ENCODE measurements at regions not wholly inside any gene's neighbourhood (a gene's known extent, or its start where the extent isn't known, plus 50 kb on each side); places are given as distances from the start of the nearest gene placed in this dataset.

DNA sequence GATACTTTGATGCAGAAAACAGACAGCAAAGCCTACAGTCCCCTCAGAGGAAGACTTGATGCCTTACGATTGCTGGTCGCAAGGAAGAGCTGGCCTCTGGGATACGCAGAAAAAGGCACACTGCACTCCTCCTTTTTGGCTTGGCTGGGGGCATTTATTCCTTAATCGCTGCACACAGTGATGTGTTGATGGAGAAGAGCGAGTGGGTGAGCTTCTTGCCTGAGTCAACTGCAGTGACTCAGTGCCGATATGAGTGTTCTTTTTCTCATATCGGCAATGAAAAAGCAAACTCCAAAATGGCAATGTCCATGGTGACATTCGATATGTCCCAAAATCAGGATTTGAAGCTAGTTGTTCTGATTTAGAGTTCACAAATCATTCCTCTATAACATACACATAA is 794.8 kb downstream of the HACE1 start:
- Histone ChIP-seq H3K4me3 (replicated peaks in 1 of 3; ENCODE audit: insufficient read depth in 1 of 3, low read depth in 2 of 3, low read length in 3 of 3) (no peak overlapping the region), H3K4me1 (ENCODE audit: insufficient read depth, low read length) (no peaks in the 10 kb centered on the region), H3K4me2 (ENCODE audit: low read depth, low read length) (no peak overlapping the region), H3K27me3 (ENCODE audit: control insufficient read depth in 1 of 2, insufficient read depth in 2 of 2, low read length in 2 of 2) (no peaks in the 10 kb centered on the region), H3K9me3 (ENCODE audit: low read length) (no peaks in the 10 kb centered on the region), H3K27ac (ENCODE audit: extremely low read length, insufficient read depth, low read length) (no peak overlapping the region), H2AFZ (ENCODE audit: low read length) (no peak overlapping the region), H3K79me2 (ENCODE audit: insufficient read depth, low read length) (no peaks in the 10 kb centered on the region), H4K20me1 (ENCODE audit: insufficient read depth, low read length) (no peaks in the 10 kb centered on the region), H3K9ac (ENCODE audit: insufficient read depth, low read depth, low read length) (no peak overlapping the region), H3K36me3 (replicated peaks in 1 of 2; ENCODE audit: control insufficient read depth in 1 of 2, insufficient read depth in 2 of 2, low read length in 2 of 2) (no peaks in the 10 kb centered on the region)
- in situ Hi-C loops (cut with HindIII; ENCODE audit: extremely low pct_ligation_motif_present, low pct_unique_long_range_greater_than_20kb) (no loop called here), intact Hi-C loops (cut with micrococcal nuclease; ENCODE audit: unreplicated experiment) (no loop called here)
- ATAC-seq = no peak
- ChIA-PET POLR2A (no interaction called here), CTCF (ENCODE audit: low intra/inter-chr PET ratio, low total read pairs) (no interaction called here)
- no peak for DNase-seq (ENCODE audit: low spot score)
- FAIRE-seq = no peak
- no TSS peak for BruUV-seq (replicated peaks)
- TF ChIP-seq FOXA1 (IDR thresholded peaks at IDR 0.05) (no peak), FOXA1 (CRISPR knock-in tag; IDR thresholded peaks at IDR 0.05) (no peak), ZNF672 (CRISPR knock-in tag; IDR thresholded peaks at IDR 0.05) (no peak), MBNL3 (CRISPR knock-in tag; conservative IDR thresholded peaks at IDR 0.05) (no peak), EHMT2 (IDR thresholded peaks at IDR 0.05; ENCODE audit: borderline replicate concordance, low read depth, low read length) (no peak), ZNF138 (CRISPR knock-in tag; IDR thresholded peaks at IDR 0.05; ENCODE audit: low read depth) (no peak), ZSCAN29 (CRISPR knock-in tag; conservative IDR thresholded peaks at IDR 0.05) (no peak), ZNF326 (CRISPR knock-in tag; IDR thresholded peaks at IDR 0.05; ENCODE audit: borderline replicate concordance) (no peak), TCF12 (IDR thresholded peaks at IDR 0.05) (no peak), TCF12 (CRISPR knock-in tag; IDR thresholded peaks at IDR 0.05) (no peak), POLR2AphosphoS2 (IDR thresholded peaks at IDR 0.05; ENCODE audit: low read depth, low read length) (no peak), ZNF451 (CRISPR knock-in tag; IDR thresholded peaks at IDR 0.05) (no peak), ZNF10 (CRISPR knock-in tag; IDR thresholded peaks at IDR 0.05; ENCODE audit: borderline replicate concordance, low read depth) (no peak)
- TF ChIP-seq, protein P1, sequence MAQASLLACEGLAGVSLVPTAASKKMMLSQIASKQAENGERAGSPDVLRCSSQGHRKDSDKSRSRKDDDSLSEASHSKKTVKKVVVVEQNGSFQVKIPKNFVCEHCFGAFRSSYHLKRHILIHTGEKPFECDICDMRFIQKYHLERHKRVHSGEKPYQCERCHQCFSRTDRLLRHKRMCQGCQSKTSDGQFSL (CRISPR knock-in tag; IDR thresholded peaks at IDR 0.05) = no peak
- TF ChIP-seq, protein P2, sequence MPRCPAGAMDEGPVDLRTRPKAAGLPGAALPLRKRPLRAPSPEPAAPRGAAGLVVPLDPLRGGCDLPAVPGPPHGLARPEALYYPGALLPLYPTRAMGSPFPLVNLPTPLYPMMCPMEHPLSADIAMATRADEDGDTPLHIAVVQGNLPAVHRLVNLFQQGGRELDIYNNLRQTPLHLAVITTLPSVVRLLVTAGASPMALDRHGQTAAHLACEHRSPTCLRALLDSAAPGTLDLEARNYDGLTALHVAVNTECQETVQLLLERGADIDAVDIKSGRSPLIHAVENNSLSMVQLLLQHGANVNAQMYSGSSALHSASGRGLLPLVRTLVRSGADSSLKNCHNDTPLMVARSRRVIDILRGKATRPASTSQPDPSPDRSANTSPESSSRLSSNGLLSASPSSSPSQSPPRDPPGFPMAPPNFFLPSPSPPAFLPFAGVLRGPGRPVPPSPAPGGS (CRISPR knock-in tag; IDR thresholded peaks at IDR 0.05) = no peak
- TF ChIP-seq, protein P3, sequence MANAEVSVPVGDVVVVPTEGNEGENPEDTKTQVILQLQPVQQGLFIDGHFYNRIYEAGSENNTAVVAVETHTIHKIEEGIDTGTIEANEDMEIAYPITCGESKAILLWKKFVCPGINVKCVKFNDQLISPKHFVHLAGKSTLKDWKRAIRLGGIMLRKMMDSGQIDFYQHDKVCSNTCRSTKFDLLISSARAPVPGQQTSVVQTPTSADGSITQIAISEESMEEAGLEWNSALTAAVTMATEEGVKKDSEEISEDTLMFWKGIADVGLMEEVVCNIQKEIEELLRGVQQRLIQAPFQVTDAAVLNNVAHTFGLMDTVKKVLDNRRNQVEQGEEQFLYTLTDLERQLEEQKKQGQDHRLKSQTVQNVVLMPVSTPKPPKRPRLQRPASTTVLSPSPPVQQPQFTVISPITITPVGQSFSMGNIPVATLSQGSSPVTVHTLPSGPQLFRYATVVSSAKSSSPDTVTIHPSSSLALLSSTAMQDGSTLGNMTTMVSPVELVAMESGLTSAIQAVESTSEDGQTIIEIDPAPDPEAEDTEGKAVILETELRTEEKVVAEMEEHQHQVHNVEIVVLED (CRISPR knock-in tag; IDR thresholded peaks at IDR 0.05; ENCODE audit: borderline replicate concordance) = no peak
- 5% methylated on average over 7 of the region's 8 CpGs for WGBS (ENCODE audit: low lambda C conversion rate)

All from HepG2 (cell line).